GM12892 (cell line): ENCODE measurements at regions not wholly inside any gene's neighbourhood (a gene's known extent, or its start where the extent isn't known, plus 50 kb on each side); places are given as distances from the start of the nearest gene placed in this dataset.

Source experiments
- POLR2A ChIP-seq: IDR thresholded peaks from 2 replicates; pipeline ENCODE4 v1.6.1; 2011; ENCODE audit warnings: low read depth, low read length, control low read depth
- TAF1 ChIP-seq: IDR thresholded peaks from 2 replicates; pipeline ENCODE4 v1.6.1; 2011; ENCODE audit warnings: low read depth, mild to moderate bottlenecking, control low read depth, low read length, borderline replicate concordance

- no peak for TF ChIP-seq POLR2A
- TF ChIP-seq TAF1 = no peak
Measured at GRCh38 chr11:111093061-111093460, 152.5 kb upstream of the POU2AF2 start.
